GM12878 (cell line): ENCODE measurements at regions not wholly inside any gene's neighbourhood (a gene's known extent, or its start where the extent isn't known, plus 50 kb on each side); places are given as distances from the start of the nearest gene placed in this dataset.
A peak's percentile ranks its signal among the peaks of the same experiment; 100 is the strongest.
"Not testable (repeated sequence)": the region's sequence is repeated elsewhere in the genome, so short reads cannot be mapped to it uniquely, and the experiment has no call there.

Experiments
- ATAC-seq: fragments of 200-7000 bp; cut with Tn5 transposase; 3 replicates; pipeline ENCODE4 v1.9.1; 2020; ENCODE audit warnings: mild to moderate bottlenecking, moderate library complexity
- BruUV-seq: library from RNA; stranded (reverse); fragments of 400-500 nt; replicated peaks from 2 replicates; lab custom pipeline; 2021; lab: Mats Ljungman, UMichigan
- CTCF ChIA-PET: fragments of 300-600 bp; sonication (Branson Sonifier 250); formaldehyde crosslinking; extraction: SDS; loops from one replicate; lab custom pipeline; 2021; ENCODE audit warnings: inconsistent platforms; lab: Yijun Ruan, JAX
- POLR2A ChIA-PET: fragments of 350-600 bp; formaldehyde crosslinking; extraction: SDS; loops from one replicate; lab custom pipeline; 2021; ENCODE audit warnings: inconsistent platforms; lab: Charles Lee
- RAD21 ChIA-PET: fragments of 300-600 bp; sonication (Branson Sonifier 250); formaldehyde crosslinking; loops from one replicate; lab custom pipeline; 2023; ENCODE audit warnings: antibody characterized with exemption; ENCODE audit not compliant: unreplicated experiment; lab: Charles Lee
- SMC1A ChIA-PET: fragments of 300-600 bp; sonication (Branson Sonifier 250); formaldehyde crosslinking; loops from one replicate; lab custom pipeline; 2023; ENCODE audit not compliant: unreplicated experiment, uncharacterized antibody; lab: Charles Lee
- DNase-seq: peaks from one replicate; pipeline ENCODE4 v3.0.0-alpha.2; 2011; ENCODE audit warnings: low read depth, low spot score
- FAIRE-seq: peaks from 3 replicates; lab custom pipeline; 2011; peaks lifted over from hg19 to GRCh38; lab: Jason Lieb, UNC
- H2AFZ ChIP-seq: 2 replicates; pipeline ENCODE4 v1.6.0; 2011; ENCODE audit warnings: low read depth, low read length, control low read depth; ENCODE audit not compliant: control insufficient read depth
- H3K27ac ChIP-seq: 2 replicates; pipeline ENCODE4 v1.5.1; 2011; ENCODE audit warnings: control low read depth; ENCODE audit not compliant: control insufficient read depth, insufficient read depth
- H3K27me3 ChIP-seq, 2 experiments: replicated peaks in 1 of 2; 2 replicates each; pipeline versions ENCODE4 v1.6.0 to v1.6.1; 2011; ENCODE audit warnings: low read length in 1 of 2; ENCODE audit not compliant: control insufficient read depth in 2 of 2, insufficient read depth in 2 of 2
- H3K36me3 ChIP-seq, 2 experiments: 2 replicates each; pipeline ENCODE4 v1.5.1; 2011; ENCODE audit warnings: low read length in 1 of 2; ENCODE audit not compliant: control insufficient read depth in 2 of 2, insufficient read depth in 2 of 2
- H3K4me1 ChIP-seq: 2 replicates; pipeline ENCODE4 v1.6.1; 2011; ENCODE audit warnings: mild to moderate bottlenecking, low read length, moderate library complexity, mixed read lengths; ENCODE audit not compliant: control insufficient read depth, insufficient read depth
- H3K4me2 ChIP-seq: 2 replicates; pipeline ENCODE4 v1.6.0; 2011; ENCODE audit warnings: control low read depth; ENCODE audit not compliant: control insufficient read depth, insufficient read depth
- H3K4me3 ChIP-seq: fragments of 200-600 bp; sonication (generic); 2 replicates; pipeline ENCODE4 v1.5.1; 2016
- H3K79me2 ChIP-seq: 2 replicates; pipeline ENCODE4 v1.6.0; 2011; ENCODE audit warnings: low read length; ENCODE audit not compliant: control insufficient read depth, insufficient read depth
- H3K9ac ChIP-seq: 2 replicates; pipeline ENCODE4 v1.8.0; 2011; ENCODE audit warnings: low read length, control low read depth, mixed read lengths; ENCODE audit not compliant: control insufficient read depth, insufficient read depth
- H3K9me3 ChIP-seq: replicated peaks from 3 replicates; pipeline ENCODE4 v1.5.1; 2011; ENCODE audit warnings: mild to moderate bottlenecking, low read length; ENCODE audit not compliant: control insufficient read depth, insufficient read depth
- H4K20me1 ChIP-seq: 2 replicates; pipeline ENCODE4 v1.6.0; 2011; ENCODE audit not compliant: control insufficient read depth, insufficient read depth
- WGBS: methylation state at CpG from one replicate; pipeline ENCODE4 v1.1.6; 2016; ENCODE audit warnings: low lambda C conversion rate; ENCODE audit not compliant: insufficient replicate concordance, insufficient coverage; ENCODE audit errors: missing lambda C conversion rate; 5-methylcytosine and 5-hydroxymethylcytosine counted together
- in situ Hi-C: fragments of 300-500 bp; cut with MboI; formaldehyde crosslinking; loops from 9 replicates; pipeline ENCODE4 v1.14.3; 2018; ENCODE audit warnings: mixed read lengths
- intact Hi-C: fragments of 100-400 bp; cut with micrococcal nuclease; formaldehyde crosslinking; loops from one replicate; pipeline ENCODE4 v1.14.2; 2022; ENCODE audit not compliant: unreplicated experiment

GRCh38 chr2:111368288-111368687 is 247.6 kb downstream of the BCL2L11 start:
- FAIRE-seq, POLR2A ChIA-PET, SMC1A ChIA-PET, RAD21 ChIA-PET, intact Hi-C loops, H3K27ac ChIP-seq, H4K20me1 ChIP-seq, in situ Hi-C loops, BruUV-seq, H3K9ac ChIP-seq, CTCF ChIA-PET, H3K4me2 ChIP-seq, H3K4me3 ChIP-seq, H3K36me3 ChIP-seq, DNase-seq, H3K9me3 ChIP-seq, H3K79me2 ChIP-seq, H3K27me3 ChIP-seq, H3K4me1 ChIP-seq, H2AFZ ChIP-seq: not testable (repeated sequence)
- no CpG with 5 or more reads among the region's 4 CpGs for WGBS
- ATAC-seq = peak; percentile 83

DNA sequence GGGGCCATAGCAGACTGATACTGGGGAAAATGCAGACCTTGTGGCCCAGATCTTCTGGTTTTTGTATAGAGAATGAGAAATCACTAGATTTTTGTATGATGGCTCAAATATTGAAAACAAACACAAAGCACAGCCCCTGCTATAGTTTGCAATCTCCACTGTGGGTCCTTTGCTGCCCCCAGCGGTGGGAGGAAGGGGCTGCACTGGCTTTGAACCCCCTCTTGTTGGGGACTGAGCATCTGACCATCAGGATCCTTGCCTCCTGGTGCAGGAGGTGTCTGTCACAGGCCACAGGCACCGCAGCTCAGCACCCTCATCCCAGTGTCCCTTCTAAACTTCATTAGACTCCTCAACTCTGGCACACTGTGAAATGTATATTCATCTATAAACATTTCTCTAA is 252.3 kb downstream of the BCL2L11 start:
- CTCF ChIA-PET, H3K4me3 ChIP-seq, RAD21 ChIA-PET, H2AFZ ChIP-seq, in situ Hi-C loops, H4K20me1 ChIP-seq, H3K9me3 ChIP-seq, intact Hi-C loops, DNase-seq, H3K4me1 ChIP-seq, BruUV-seq, H3K27me3 ChIP-seq, POLR2A ChIA-PET, H3K4me2 ChIP-seq, H3K79me2 ChIP-seq, H3K36me3 ChIP-seq, SMC1A ChIA-PET, H3K9ac ChIP-seq, H3K27ac ChIP-seq, FAIRE-seq: not testable (repeated sequence)
- no CpG with 5 or more reads among the region's 2 CpGs for WGBS
- peak; percentile 85 for ATAC-seq

DNA sequence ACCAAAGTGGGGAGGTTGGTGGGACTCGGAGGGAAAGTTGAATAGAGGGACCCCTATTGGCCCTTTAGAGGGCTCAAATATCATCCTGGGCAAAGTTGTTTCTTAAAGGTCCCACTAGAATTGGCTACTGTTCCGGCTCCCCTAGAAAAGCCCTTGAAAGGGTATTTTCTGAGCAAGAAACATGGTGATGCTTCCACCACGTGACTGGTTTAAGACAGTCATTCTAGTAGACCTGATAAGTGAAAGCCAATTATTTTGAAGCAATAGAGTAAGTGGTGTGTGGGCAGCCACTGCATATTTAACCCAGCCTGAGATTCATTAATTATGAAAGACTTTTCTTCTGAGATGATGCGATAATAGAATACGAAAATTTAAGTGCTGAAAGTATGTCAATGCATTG is 253.3 kb downstream of the BCL2L11 start:
- POLR2A ChIA-PET, FAIRE-seq, intact Hi-C loops, DNase-seq, CTCF ChIA-PET, H3K9me3 ChIP-seq, in situ Hi-C loops, RAD21 ChIA-PET, H3K9ac ChIP-seq, ATAC-seq, H3K4me1 ChIP-seq, H4K20me1 ChIP-seq, BruUV-seq, H3K79me2 ChIP-seq, H2AFZ ChIP-seq, H3K27me3 ChIP-seq, H3K27ac ChIP-seq, H3K4me3 ChIP-seq, SMC1A ChIA-PET, H3K4me2 ChIP-seq, H3K36me3 ChIP-seq: not testable (repeated sequence)
- WGBS = 57% methylated on average over 5 of the region's 5 CpGs

DNA sequence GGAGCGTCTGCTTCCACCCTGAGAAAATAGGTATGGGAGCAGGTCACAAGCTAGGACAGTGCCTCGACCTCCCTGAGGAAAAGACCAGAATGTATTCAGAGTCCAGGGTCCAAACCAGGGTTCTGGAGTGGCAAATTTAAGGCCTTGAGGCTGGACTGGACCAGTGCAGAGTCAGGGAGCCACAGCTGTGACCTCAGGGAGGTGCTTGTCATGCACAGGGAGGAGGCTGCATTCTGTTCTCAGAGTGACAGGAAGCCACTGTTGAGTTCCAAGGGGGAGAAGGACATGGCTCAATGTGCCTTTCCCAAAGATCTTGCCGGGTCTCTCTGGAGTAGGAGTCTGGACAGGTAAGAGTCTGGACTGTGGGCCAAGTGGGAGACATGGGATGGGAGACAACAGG is 254.0 kb downstream of the BCL2L11 start:
- BruUV-seq, H3K4me2 ChIP-seq, H3K4me3 ChIP-seq, H2AFZ ChIP-seq, FAIRE-seq, intact Hi-C loops, H3K36me3 ChIP-seq, H3K79me2 ChIP-seq, DNase-seq, POLR2A ChIA-PET, H3K27ac ChIP-seq, CTCF ChIA-PET, in situ Hi-C loops, H3K27me3 ChIP-seq, RAD21 ChIA-PET, H4K20me1 ChIP-seq, H3K9ac ChIP-seq, SMC1A ChIA-PET, ATAC-seq, H3K4me1 ChIP-seq, H3K9me3 ChIP-seq: not testable (repeated sequence)
- WGBS = 18% methylated on average over 2 of the region's 3 CpGs
